Breast epithelium (tissue), 3 donors: ENCODE measurements at regions not wholly inside any gene's neighbourhood (a gene's known extent, or its start where the extent isn't known, plus 50 kb on each side); places are given as distances from the start of the nearest gene placed in this dataset.

Experiments
- POLR2A ChIP-seq: fragments of 450-650 bp; IDR thresholded peaks from one replicate; pipeline ENCODE4 v1.6.1; 2016; ENCODE audit warnings: antibody characterized with exemption, mild to moderate bottlenecking, moderate library complexity
- TF ChIP-seq, protein P1 (sequence below), 3 donors: fragments of 450-650 bp; IDR thresholded peaks; one replicate each; pipeline ENCODE4 v1.5.1; 2016 to 2017; ENCODE audit warnings: antibody characterized with exemption in 3 of 3, mild to moderate bottlenecking in 3 of 3, moderate library complexity in 3 of 3

- TF ChIP-seq POLR2A, result no peak
- TF ChIP-seq, protein P1, sequence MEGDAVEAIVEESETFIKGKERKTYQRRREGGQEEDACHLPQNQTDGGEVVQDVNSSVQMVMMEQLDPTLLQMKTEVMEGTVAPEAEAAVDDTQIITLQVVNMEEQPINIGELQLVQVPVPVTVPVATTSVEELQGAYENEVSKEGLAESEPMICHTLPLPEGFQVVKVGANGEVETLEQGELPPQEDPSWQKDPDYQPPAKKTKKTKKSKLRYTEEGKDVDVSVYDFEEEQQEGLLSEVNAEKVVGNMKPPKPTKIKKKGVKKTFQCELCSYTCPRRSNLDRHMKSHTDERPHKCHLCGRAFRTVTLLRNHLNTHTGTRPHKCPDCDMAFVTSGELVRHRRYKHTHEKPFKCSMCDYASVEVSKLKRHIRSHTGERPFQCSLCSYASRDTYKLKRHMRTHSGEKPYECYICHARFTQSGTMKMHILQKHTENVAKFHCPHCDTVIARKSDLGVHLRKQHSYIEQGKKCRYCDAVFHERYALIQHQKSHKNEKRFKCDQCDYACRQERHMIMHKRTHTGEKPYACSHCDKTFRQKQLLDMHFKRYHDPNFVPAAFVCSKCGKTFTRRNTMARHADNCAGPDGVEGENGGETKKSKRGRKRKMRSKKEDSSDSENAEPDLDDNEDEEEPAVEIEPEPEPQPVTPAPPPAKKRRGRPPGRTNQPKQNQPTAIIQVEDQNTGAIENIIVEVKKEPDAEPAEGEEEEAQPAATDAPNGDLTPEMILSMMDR (IDR thresholded peaks at IDR 0.05), result no peak
Observed at GRCh38 chr6:3962291-3963280, 113.4 kb downstream of the FAM50B start.
